AG09319 (cell line): ENCODE measurements at regions not wholly inside any gene's neighbourhood (a gene's known extent, or its start where the extent isn't known, plus 50 kb on each side); places are given as distances from the start of the nearest gene placed in this dataset.

ENCODE experiments used
- DNase-seq: peaks from one replicate; pipeline ENCODE4 v3.0.0-alpha.2; 2010; ENCODE audit warnings: low read depth; ENCODE audit errors: extremely low read depth
- TF ChIP-seq, protein P1 (sequence below): IDR thresholded peaks from 2 replicates; pipeline ENCODE4 v1.5.1; 2011; ENCODE audit warnings: low read depth, mild to moderate bottlenecking, inconsistent platforms, low read length, moderate library complexity

DNA sequence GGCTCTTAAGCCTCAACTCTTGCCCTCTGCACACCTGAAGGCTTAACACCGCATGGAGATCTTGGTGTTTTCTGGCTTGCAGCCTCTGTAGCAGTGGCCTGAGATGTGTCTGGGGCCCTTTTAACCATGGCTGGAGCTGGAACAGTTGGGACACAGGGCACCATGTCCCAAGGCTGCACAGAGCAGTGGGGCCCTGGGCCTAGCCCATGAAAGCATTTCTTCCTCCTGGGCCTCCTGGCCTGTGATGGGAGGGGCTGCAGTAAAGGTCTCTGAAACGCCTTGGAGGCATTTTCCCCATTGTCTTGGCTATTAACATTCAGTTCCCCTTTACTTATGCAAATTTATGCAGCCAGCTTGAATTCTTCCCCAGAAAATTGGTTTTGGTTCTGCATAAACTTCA is 735.5 kb upstream of the ALCAM start:
- TF ChIP-seq, protein P1, sequence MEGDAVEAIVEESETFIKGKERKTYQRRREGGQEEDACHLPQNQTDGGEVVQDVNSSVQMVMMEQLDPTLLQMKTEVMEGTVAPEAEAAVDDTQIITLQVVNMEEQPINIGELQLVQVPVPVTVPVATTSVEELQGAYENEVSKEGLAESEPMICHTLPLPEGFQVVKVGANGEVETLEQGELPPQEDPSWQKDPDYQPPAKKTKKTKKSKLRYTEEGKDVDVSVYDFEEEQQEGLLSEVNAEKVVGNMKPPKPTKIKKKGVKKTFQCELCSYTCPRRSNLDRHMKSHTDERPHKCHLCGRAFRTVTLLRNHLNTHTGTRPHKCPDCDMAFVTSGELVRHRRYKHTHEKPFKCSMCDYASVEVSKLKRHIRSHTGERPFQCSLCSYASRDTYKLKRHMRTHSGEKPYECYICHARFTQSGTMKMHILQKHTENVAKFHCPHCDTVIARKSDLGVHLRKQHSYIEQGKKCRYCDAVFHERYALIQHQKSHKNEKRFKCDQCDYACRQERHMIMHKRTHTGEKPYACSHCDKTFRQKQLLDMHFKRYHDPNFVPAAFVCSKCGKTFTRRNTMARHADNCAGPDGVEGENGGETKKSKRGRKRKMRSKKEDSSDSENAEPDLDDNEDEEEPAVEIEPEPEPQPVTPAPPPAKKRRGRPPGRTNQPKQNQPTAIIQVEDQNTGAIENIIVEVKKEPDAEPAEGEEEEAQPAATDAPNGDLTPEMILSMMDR = no peak
- no peak for DNase-seq

DNA sequence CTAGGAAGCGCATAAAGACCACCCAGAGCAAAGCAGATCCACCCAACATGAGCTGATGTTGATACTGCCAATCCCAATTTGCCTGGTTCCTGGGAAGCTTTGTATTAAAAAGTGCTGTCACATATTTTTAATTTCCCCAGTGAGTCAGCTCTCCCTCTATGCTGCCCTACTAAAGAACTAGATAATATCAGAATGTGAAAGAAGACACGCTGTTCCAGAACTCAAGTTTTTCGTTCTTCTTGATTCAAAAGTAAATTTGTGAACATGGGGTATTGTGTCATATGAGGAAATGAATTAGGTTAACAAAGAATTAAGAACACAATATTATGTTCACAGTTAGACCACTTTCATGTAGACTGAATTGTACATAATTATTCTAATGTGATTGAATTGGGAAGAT is 734.2 kb upstream of the ALCAM start:
- DNase-seq = no peak
- TF ChIP-seq, protein P1 = no peak

- TF ChIP-seq, protein P1 = no peak
- no peak for DNase-seq
Observed at GRCh38 chr3:104632947-104633346, 733.8 kb upstream of the ALCAM start.

GRCh38 chr3:104635872-104636580 is 730.7 kb upstream of the ALCAM start:
- TF ChIP-seq, protein P1 = no peak
- DNase-seq = no peak

- DNase-seq = no peak
- TF ChIP-seq, protein P1 = no peak
Observed at GRCh38 chr3:104642827-104643226, 723.9 kb upstream of the ALCAM start.

DNA sequence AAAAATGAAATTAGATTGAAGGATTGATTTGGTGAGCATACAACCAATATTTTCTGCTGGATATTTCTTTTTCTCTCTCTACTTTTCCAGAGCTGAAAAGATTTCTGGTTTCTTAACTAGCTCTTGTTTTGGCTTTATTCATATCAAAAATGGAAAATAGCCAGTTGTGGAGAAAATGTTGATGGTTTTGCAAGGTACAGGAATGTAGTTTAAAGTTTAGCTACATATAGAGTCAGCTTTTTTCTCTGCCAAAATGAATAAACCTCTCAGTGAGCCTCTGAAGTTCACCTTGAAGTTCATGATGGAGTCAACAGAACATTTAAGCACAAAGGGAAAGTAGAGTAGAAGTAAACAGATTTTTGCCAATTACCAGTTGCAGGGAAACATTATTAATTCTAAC is 720.5 kb upstream of the ALCAM start:
- DNase-seq = no peak
- TF ChIP-seq, protein P1 = no peak

- TF ChIP-seq, protein P1 = no peak
Observed at GRCh38 chr3:104648823-104649222, 717.9 kb upstream of the ALCAM start.

More at GRCh38 chr3:104648823-104649222, 717.9 kb upstream of the ALCAM start:
- DNase-seq = no peak
